T-helper 17 cell (primary cell): ENCODE measurements at regions not wholly inside any gene's neighbourhood (a gene's known extent, or its start where the extent isn't known, plus 50 kb on each side); places are given as distances from the start of the nearest gene placed in this dataset.
A peak's percentile ranks its signal among the peaks of the same experiment; 100 is the strongest.

Experiments
- ATAC-seq: fragments of 150-1000 bp; cut with Tn5 transposase; 2 replicates; pipeline ENCODE4 v1.10.0; 2021; ENCODE audit warnings: mild to moderate bottlenecking, moderate library complexity
- DNase-seq, 3 donors: peaks; one replicate each; pipeline versions ENCODE4 v3.0.0 to v3.0.0-alpha.2; 2020 to 2021
- H3K9me3 ChIP-seq: one replicate; pipeline ENCODE4 v1.7.0; 2013; ENCODE audit warnings: low read length, mild to moderate bottlenecking; ENCODE audit not compliant: control insufficient read depth, poor library complexity, severe bottlenecking
- H3K27ac Mint-ChIP-seq: one replicate; pipeline ENCODE4 v1.8.0; 2022; ENCODE audit warnings: mild to moderate bottlenecking, moderate library complexity, mixed read lengths
- H3K27me3 Mint-ChIP-seq: one replicate; pipeline ENCODE4 v1.8.0; 2022; ENCODE audit warnings: mixed read lengths
- H3K36me3 Mint-ChIP-seq: one replicate; pipeline ENCODE4 v1.8.0; 2022; ENCODE audit warnings: low read depth, mixed read lengths
- H3K4me1 Mint-ChIP-seq: one replicate; pipeline ENCODE4 v1.8.0; 2022; ENCODE audit warnings: mild to moderate bottlenecking, mixed read lengths
- H3K4me3 Mint-ChIP-seq: one replicate; pipeline ENCODE4 v1.8.0; 2022; ENCODE audit warnings: mild to moderate bottlenecking, moderate library complexity, mixed read lengths

DNA sequence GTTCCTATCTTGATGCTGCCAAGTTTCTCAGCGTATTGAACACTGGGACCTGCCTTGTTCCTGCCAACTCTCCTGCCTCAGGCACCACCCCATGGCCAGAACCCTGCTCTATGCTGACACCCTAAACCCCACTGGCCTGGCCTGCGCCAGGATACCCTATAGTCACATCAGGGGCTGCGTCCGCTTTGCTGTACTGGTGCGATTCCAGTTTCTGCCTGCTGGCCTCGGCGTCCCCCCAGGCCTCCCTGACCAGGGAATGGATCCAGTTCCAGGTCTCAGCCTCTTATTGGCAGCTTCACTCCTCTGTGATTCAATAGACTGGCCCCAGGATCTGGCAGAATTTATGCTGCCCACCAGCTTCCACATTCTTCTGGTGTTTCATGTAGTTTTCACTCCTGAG lies 55.0 kb downstream of the GPR6 start:
- ATAC-seq (no peak), DNase-seq (no peak)
- Mint-ChIP-seq H3K27ac (no peak overlapping the region), H3K27me3 (no peaks in the 10 kb centered on the region), H3K4me3 (no peak overlapping the region), H3K36me3 (no peaks in the 10 kb centered on the region), H3K4me1 (no peaks in the 10 kb centered on the region)
- H3K9me3 ChIP-seq: no peaks in the 10 kb centered on the region

DNA sequence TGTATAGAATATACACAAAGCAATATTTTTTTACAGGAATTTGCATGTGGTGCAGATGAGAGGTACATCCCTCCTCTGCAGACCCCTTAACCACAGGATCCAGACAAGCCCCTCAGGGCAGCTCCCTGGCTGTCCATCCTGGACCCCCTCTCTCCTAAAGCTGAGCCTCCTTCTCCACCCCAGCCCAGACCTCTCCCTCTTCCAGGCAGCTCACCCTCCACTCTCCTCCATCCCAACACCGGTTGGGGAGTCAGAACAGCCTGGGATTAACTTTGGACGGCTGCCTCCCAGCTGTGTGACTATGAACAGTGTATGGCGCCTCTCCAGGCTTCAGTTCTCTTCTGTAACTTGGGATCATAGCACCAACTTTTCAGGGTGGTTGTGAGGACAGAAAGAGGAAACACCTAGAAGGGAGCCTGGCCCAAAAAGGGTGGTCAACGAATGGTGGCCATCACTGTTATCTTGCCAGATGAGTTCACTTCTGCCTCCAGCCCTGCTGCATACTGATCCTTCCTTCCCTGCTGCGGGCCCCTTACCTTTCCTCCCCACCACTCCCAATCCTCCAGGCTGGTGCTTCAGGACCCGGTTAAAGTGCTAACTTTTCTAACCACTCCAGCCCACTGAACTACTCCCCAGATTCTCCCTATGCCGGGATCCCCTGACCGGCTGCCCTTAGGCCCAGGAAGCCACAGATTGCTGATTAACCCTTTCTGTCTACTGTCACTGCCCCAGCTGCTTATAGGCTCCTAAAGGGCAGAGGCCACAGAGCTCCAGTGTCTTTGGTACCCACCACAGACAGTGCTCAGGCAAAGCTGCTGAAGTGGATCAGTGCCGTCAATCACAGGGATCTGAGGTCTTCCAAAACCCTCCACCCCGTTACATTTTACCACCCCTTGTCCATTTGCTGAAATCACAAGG lies 55.9 kb downstream of the GPR6 start:
- H3K27me3 Mint-ChIP-seq: no peaks in the 10 kb centered on the region
- DNase-seq (no peak), ATAC-seq (no peak)
- H3K27ac Mint-ChIP-seq: peak overlapping the region; percentile 61
- H3K36me3 Mint-ChIP-seq: no peaks in the 10 kb centered on the region
- no peaks in the 10 kb centered on the region for H3K4me1 Mint-ChIP-seq
- H3K9me3 ChIP-seq: no peaks in the 10 kb centered on the region
- H3K4me3 Mint-ChIP-seq: no peak overlapping the region

DNA sequence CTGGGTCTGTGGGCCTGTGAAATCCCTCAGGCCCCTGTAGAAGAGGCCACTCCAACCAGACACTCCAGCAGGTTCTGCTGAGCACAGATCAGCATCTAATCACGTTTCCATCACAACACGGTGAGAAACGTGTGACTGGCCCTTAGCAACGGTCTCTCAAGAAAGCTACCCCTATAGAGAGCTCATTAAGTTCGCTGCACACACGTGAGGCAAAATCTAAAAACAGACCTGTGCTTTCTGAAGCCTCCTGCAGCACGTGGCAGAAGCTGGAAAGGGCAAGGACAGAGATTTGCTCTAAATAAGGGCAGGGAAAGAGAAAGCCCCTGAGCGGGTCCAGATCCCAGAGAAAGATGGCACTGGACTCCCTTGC lies 56.5 kb downstream of the GPR6 start:
- H3K9me3 ChIP-seq: no peaks in the 10 kb centered on the region
- Mint-ChIP-seq H3K36me3 (no peaks in the 10 kb centered on the region), H3K4me3 (no peak overlapping the region), H3K27me3 (no peaks in the 10 kb centered on the region), H3K27ac (no peak overlapping the region), H3K4me1 (peaks cover 5% of the 10 kb centered on the region)
- DNase-seq (no peak), ATAC-seq (no peak)

GRCh38 chr6:110035321-110035720 lies 57.2 kb downstream of the GPR6 start:
- H3K27ac Mint-ChIP-seq: peak overlapping the region; percentile 32
- H3K4me1 Mint-ChIP-seq: peaks cover 10% of the 10 kb centered on the region
- no peak overlapping the region for H3K4me3 Mint-ChIP-seq
- DNase-seq (no peak), ATAC-seq (no peak)
- no peaks in the 10 kb centered on the region for H3K27me3 Mint-ChIP-seq
- no peaks in the 10 kb centered on the region for H3K9me3 ChIP-seq
- no peaks in the 10 kb centered on the region for H3K36me3 Mint-ChIP-seq

DNA sequence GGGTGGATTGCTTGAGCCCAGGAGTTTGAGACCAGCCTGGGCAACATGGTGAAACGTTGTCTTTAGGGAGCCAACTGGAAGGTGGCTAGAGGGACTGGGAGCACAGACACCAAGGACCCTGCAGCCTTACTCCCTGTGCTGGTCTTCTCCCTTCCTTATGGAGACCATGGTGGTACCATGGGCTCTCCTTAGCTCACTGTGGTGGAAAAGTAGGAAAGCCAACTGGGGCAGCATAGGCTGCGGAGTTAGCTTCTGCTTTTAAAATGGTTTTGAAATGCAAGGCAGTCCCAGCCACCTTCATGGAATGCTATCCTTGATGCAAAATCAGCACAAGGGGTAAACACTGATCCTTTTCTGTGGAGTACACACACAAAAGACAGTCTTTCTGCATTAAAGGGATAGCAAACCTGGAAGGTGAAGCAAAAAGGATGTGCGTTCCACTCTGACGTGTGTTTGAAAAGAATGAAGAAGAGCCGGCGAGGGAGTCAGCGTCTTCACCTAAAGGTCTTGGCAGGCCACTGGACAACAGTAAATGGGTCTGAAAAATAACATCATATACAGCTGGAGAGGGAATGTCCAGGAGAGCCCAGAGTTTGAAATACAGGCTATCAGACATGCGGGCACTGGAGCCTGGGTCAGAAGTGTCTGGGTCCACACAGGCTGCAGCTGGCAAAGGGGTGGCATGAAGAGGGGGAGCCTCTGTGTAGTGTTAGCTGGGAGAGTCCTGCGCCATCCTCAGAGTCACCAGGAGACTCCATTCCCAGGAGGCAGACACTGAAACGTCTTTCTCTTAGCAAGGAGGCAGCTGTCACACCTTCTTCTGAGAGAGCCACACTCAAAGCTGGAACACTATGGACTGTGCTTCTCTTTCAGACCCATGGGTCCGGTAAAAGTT lies 58.5 kb downstream of the GPR6 start:
- ATAC-seq: no peak
- no peak for DNase-seq
- no peaks in the 10 kb centered on the region for H3K36me3 Mint-ChIP-seq
- H3K27ac Mint-ChIP-seq: no peak overlapping the region
- H3K4me1 Mint-ChIP-seq: peaks cover 13% of the 10 kb centered on the region
- H3K27me3 Mint-ChIP-seq: no peaks in the 10 kb centered on the region
- no peak overlapping the region for H3K4me3 Mint-ChIP-seq
- no peaks in the 10 kb centered on the region for H3K9me3 ChIP-seq

DNA sequence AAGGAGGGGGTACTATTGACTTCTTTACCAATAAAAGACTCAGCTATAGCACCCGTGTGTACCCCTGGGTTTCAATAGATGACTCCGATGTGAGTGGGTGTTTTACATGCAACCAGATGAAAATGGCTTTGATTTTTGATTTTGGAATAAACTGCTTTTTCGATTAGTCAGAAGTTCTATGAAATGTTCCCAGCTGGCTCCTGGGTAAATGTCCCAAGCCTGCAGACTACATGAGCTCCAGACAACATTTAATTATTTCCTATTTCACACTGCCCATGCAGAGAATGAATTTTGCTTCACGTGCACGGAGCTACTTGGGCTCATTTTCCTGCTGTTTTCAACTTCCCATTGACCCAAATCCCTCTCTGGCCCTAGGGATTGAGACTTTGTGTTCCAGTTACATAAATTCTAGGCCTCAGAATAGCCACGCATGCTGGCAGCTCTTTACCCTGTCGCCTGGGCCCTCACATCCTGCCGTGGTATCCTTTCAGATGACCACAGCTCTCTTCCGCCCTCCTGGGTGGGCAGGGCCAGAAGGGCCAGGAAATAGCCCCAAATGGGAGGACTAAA lies 59.7 kb downstream of the GPR6 start:
- H3K4me3 Mint-ChIP-seq: no peak overlapping the region

GRCh38 chr6:110039364-110039980 lies 61.4 kb downstream of the GPR6 start:
- peak overlapping the region; percentile 95 for H3K4me3 Mint-ChIP-seq

More for the DNA sequence above, 59.7 kb downstream of the GPR6 start:
- H3K36me3 Mint-ChIP-seq: no peaks in the 10 kb centered on the region
- no peaks in the 10 kb centered on the region for H3K9me3 ChIP-seq
- H3K27me3 Mint-ChIP-seq: no peaks in the 10 kb centered on the region
- ATAC-seq (no peak), DNase-seq (no peak)
- peaks cover 13% of the 10 kb centered on the region for H3K4me1 Mint-ChIP-seq
- no peak overlapping the region for H3K27ac Mint-ChIP-seq

DNA sequence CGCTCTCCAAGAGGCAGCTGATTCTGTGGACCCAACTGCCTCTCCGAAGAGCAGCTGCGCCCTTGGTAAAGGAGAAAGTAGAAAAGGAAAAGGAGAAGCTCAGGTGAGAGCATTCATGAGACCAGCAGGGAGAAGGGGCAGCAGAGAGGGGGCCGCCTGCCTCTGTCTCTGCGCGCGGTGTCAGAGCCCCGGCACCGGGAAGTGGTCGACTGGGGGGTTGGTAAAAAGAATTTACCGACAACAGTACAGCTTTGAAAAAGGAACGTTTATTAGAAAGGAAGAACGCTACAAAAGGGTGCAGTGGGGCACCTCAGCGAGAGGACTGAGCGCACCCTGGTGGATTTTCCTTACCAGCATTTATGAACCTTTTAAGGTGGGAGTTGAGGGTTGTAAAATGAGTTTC lies 61.9 kb downstream of the GPR6 start:
- ATAC-seq (peak; percentile 70), DNase-seq (peak in 1 of 3 donors; percentile 9)
- no peaks in the 10 kb centered on the region for H3K9me3 ChIP-seq
- Mint-ChIP-seq H3K36me3 (no peaks in the 10 kb centered on the region), H3K4me1 (peaks cover 13% of the 10 kb centered on the region), H3K27me3 (peaks cover 5% of the 10 kb centered on the region), H3K4me3 (peak overlapping the region; percentile 95), H3K27ac (peak overlapping the region; percentile 95)

More at GRCh38 chr6:110039364-110039980, 61.4 kb downstream of the GPR6 start:
- DNase-seq: peak; percentile 59 to 77 (median 63)
- no peaks in the 10 kb centered on the region for H3K9me3 ChIP-seq
- H3K4me1 Mint-ChIP-seq: peaks cover 13% of the 10 kb centered on the region
- peak overlapping the region; percentile 95 for H3K27ac Mint-ChIP-seq
- no peaks in the 10 kb centered on the region for H3K36me3 Mint-ChIP-seq
- peaks cover under 1% of the 10 kb centered on the region for H3K27me3 Mint-ChIP-seq
- ATAC-seq: peak; percentile 86

DNA sequence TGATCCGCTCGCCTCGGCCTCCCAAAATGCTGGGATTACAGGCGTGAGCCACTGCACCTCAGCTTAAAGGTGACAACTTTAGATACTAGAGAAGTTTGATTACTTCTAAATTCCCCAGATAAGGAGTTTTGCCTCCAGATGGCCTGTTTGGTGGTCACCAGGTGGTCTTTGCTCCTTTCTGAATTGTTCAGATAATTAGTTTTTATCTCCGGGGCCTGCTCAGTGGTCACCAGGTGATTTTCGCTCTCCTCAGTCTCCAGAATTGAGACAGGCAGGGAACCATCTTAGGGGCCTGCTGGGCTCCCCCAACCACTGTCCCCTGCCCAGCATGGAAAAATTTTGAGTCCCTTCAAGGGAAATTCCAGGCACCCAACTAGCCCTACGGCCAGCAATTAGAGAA lies 62.6 kb downstream of the GPR6 start:
- Mint-ChIP-seq H3K27ac (peak overlapping the region; percentile 56), H3K4me1 (peaks cover 13% of the 10 kb centered on the region), H3K4me3 (no peak overlapping the region), H3K36me3 (no peaks in the 10 kb centered on the region), H3K27me3 (peaks cover 5% of the 10 kb centered on the region)
- H3K9me3 ChIP-seq: no peaks in the 10 kb centered on the region
- ATAC-seq (no peak), DNase-seq (no peak)

GRCh38 chr6:110041126-110041525 lies 63.0 kb downstream of the GPR6 start:
- Mint-ChIP-seq H3K4me3 (no peak overlapping the region), H3K4me1 (peaks cover 13% of the 10 kb centered on the region), H3K36me3 (no peaks in the 10 kb centered on the region), H3K27me3 (peaks cover 5% of the 10 kb centered on the region), H3K27ac (peak overlapping the region; percentile 56)
- DNase-seq (no peak), ATAC-seq (no peak)
- H3K9me3 ChIP-seq: no peaks in the 10 kb centered on the region

GRCh38 chr6:110041830-110042229 lies 63.7 kb downstream of the GPR6 start:
- H3K9me3 ChIP-seq: no peaks in the 10 kb centered on the region
- Mint-ChIP-seq H3K27me3 (peaks cover 5% of the 10 kb centered on the region), H3K27ac (peak overlapping the region; percentile 27), H3K4me1 (peaks cover 13% of the 10 kb centered on the region), H3K4me3 (no peak overlapping the region), H3K36me3 (no peaks in the 10 kb centered on the region)
- ATAC-seq (no peak), DNase-seq (no peak)

DNA sequence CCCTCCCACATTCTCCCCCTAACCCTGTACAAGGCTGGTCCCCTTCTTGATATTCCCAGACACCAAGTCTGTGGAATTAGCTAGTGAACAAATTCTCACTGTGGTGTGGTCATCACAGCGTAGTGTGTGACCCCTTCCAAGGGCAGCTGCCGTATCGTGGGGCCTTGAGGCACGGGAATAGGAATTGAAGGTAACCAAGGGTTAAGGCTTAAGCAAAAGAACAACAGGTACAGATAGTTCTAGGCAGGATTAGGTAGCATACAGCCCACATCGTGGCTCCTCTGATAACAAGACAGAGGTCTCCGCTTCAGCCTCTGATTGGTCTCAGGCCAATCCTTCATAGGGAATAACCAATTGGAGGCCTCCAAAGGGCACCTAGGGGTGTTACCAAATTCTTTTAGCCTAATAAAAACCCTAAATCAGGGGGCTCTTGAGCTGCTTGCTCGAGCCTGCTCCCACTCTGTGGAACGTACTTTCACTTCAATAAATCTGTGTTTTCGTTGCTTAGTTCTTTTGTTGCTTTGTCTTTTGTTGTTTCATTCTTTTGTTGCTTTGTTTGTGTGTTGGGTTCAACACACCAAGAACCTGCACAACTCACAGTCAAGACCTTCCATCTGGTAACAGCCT lies 64.7 kb downstream of the GPR6 start:
- no peak for ATAC-seq
- no peaks in the 10 kb centered on the region for H3K9me3 ChIP-seq
- Mint-ChIP-seq H3K4me3 (peak overlapping the region; percentile 45), H3K27ac (peak overlapping the region; percentile 27), H3K4me1 (peaks cover 13% of the 10 kb centered on the region), H3K27me3 (peaks cover 5% of the 10 kb centered on the region), H3K36me3 (no peaks in the 10 kb centered on the region)
- DNase-seq: no peak
